Lung (tissue), 11 donors: ENCODE measurements at regions not wholly inside any gene's neighbourhood (a gene's known extent, or its start where the extent isn't known, plus 50 kb on each side); places are given as distances from the start of the nearest gene placed in this dataset.
A peak's percentile ranks its signal among the peaks of the same experiment; 100 is the strongest.

Experiments used
- ATAC-seq: fragments of 200-7000 bp; cut with Tn5 transposase; one replicate; pipeline ENCODE4 v1.9.1; 2020; ENCODE audit warnings: moderate number of reproducible peaks; ENCODE audit not compliant: insufficient read depth, low FRiP score
- DNase-seq, 3 donors: peaks; one replicate each; pipeline ENCODE4 v3.0.0-alpha.2; 2013 to 2017
- H3K27ac ChIP-seq, 2 donors: one replicate each; pipeline ENCODE4 v1.5.1; 2013; ENCODE audit warnings: mild to moderate bottlenecking in 2 of 2, moderate library complexity in 2 of 2, control low read depth in 1 of 2, inconsistent platforms in 1 of 2, low read depth in 1 of 2, low read length in 1 of 2
- H3K27me3 ChIP-seq, 3 donors: one replicate each; pipeline ENCODE4 v1.5.1; 2013; ENCODE audit warnings: low read length in 2 of 3; ENCODE audit not compliant: control insufficient read depth in 3 of 3, insufficient read depth in 3 of 3
- H3K36me3 ChIP-seq, 4 donors: one replicate each; pipeline ENCODE4 v1.5.1; 2013; ENCODE audit warnings: low read length in 4 of 4, mild to moderate bottlenecking in 1 of 4, moderate library complexity in 1 of 4; ENCODE audit not compliant: control insufficient read depth in 4 of 4, insufficient read depth in 4 of 4
- H3K4me1 ChIP-seq, 5 donors: one replicate each; pipeline ENCODE4 v1.5.1; 2013; ENCODE audit warnings: low read length in 5 of 5, mild to moderate bottlenecking in 2 of 5, moderate library complexity in 1 of 5; ENCODE audit not compliant: control insufficient read depth in 5 of 5, insufficient read depth in 5 of 5
- H3K4me3 ChIP-seq: one replicate; pipeline ENCODE4 v1.5.1; 2013; ENCODE audit warnings: mild to moderate bottlenecking, control low read depth, moderate library complexity
- H3K9ac ChIP-seq, 2 donors: one replicate each; pipeline ENCODE4 v1.5.1; 2013; ENCODE audit warnings: low read length in 2 of 2, control low read depth in 1 of 2; ENCODE audit not compliant: insufficient read depth in 1 of 2
- H3K9me3 ChIP-seq, 4 donors: one replicate each; pipeline ENCODE4 v1.5.1; 2013; ENCODE audit warnings: low read length in 3 of 4, mild to moderate bottlenecking in 1 of 4, moderate library complexity in 1 of 4; ENCODE audit not compliant: control insufficient read depth in 4 of 4, insufficient read depth in 3 of 4
- CTCF ChIP-seq: IDR thresholded peaks from 2 replicates; pipeline ENCODE4 v1.5.1; 2012; ENCODE audit warnings: mild to moderate bottlenecking; ENCODE audit errors: control extremely low read depth, extremely low read depth
- WGBS, 2 donors: extraction: QIAGEN DNeasy Blood & Tissue Kit; methylation state at CpG; one replicate each; pipeline ENCODE4 v1.1.7; 2013; 5-methylcytosine and 5-hydroxymethylcytosine counted together
- donor health status: control.
- donor health status: control.
- donor health status: Bipolar disorder and iron deficiency.
- donor health status: healthy.
- donor health status: DM: yes; HTN: yes; CAD: no.

- H3K36me3 ChIP-seq: no peaks in the 10 kb centered on the region
- H3K9ac ChIP-seq: no peak overlapping the region
- no peak for ATAC-seq
- 56 to 68% methylated on average over 4 of the region's 4 CpGs for WGBS, 2 donors
- peaks cover 0 to 5% (median 0%) of the 10 kb centered on the region in 3 donors for H3K27me3 ChIP-seq
- no peak overlapping the region for H3K4me3 ChIP-seq
- no peak for DNase-seq
- H3K9me3 ChIP-seq: peaks cover 0 to 1% (median 0%) of the 10 kb centered on the region in 4 donors
- H3K4me1 ChIP-seq: peaks cover 0 to 13% (median 3%) of the 10 kb centered on the region in 5 donors
- no peak overlapping the region for H3K27ac ChIP-seq
- no peak for TF ChIP-seq CTCF
These were observed 118.1 kb upstream of the CXCR4 start for GRCh38 chr2:136236019-136236418.

- DNase-seq: peak in 2 of 3 donors; percentile 22 to 59
- TF ChIP-seq CTCF: no peak
- Histone ChIP-seq H3K4me3 (no peak overlapping the region), H3K27ac (no peak overlapping the region), H3K9me3 (peaks cover 0 to 1% (median 0%) of the 10 kb centered on the region in 4 donors), H3K4me1 (peaks cover 0 to 15% (median 3%) of the 10 kb centered on the region in 5 donors), H3K36me3 (no peaks in the 10 kb centered on the region), H3K27me3 (peaks cover 0 to 5% (median 0%) of the 10 kb centered on the region in 3 donors), H3K9ac (no peak overlapping the region)
- 30 to 51% methylated on average over 4 of the region's 4 CpGs for WGBS, 2 donors
- ATAC-seq: no peak
These were observed 117.6 kb upstream of the CXCR4 start for GRCh38 chr2:136235546-136235945.

- Histone ChIP-seq H3K36me3 (no peaks in the 10 kb centered on the region), H3K9me3 (no peaks in the 10 kb centered on the region), H3K9ac (no peak overlapping the region), H3K4me3 (no peak overlapping the region), H3K27ac (no peak overlapping the region), H3K4me1 (peaks cover 0 to 15% (median 3%) of the 10 kb centered on the region in 5 donors), H3K27me3 (peaks cover 0 to 5% (median 0%) of the 10 kb centered on the region in 3 donors)
- TF ChIP-seq CTCF: no peak
- DNase-seq: no peak
- no peak for ATAC-seq
- WGBS, 2 donors: 93 to 95% methylated on average over 7 of the region's 7 CpGs
These were observed 116.3 kb upstream of the CXCR4 start for GRCh38 chr2:136234261-136234660.

- Histone ChIP-seq H3K4me3 (no peak overlapping the region), H3K27ac (no peak overlapping the region), H3K4me1 (peaks cover 0 to 14% (median 3%) of the 10 kb centered on the region in 5 donors), H3K36me3 (no peaks in the 10 kb centered on the region), H3K9me3 (no peaks in the 10 kb centered on the region), H3K27me3 (peaks cover 0 to 5% (median 0%) of the 10 kb centered on the region in 3 donors), H3K9ac (no peak overlapping the region)
- TF ChIP-seq CTCF: no peak
- DNase-seq (no peak), ATAC-seq (no peak)
These were observed 115.3 kb upstream of the CXCR4 start for GRCh38 chr2:136233298-136233697.
